Common myeloid progenitor, CD34-positive (primary cell): ENCODE measurements at regions not wholly inside any gene's neighbourhood (a gene's known extent, or its start where the extent isn't known, plus 50 kb on each side); places are given as distances from the start of the nearest gene placed in this dataset.
"Not testable (repeated sequence)": the region's sequence is repeated elsewhere in the genome, so short reads cannot be mapped to it uniquely, and the experiment has no call there.

Source experiments
- CTCF ChIA-PET: fragments of 350-600 bp; sonication (Branson Sonifier 250); formaldehyde crosslinking; loops from one replicate; lab custom pipeline; 2021; ENCODE audit warnings: antibody characterized with exemption; lab: Charles Lee
- POLR2A ChIA-PET: fragments of 350-600 bp; sonication (Branson Sonifier 250); formaldehyde crosslinking; loops from one replicate; lab custom pipeline; 2021; ENCODE audit warnings: antibody characterized with exemption; lab: Charles Lee
- DNase-seq, 3 donors: peaks; one replicate each; pipeline versions ENCODE4 v3.0.0 to v3.0.0-alpha.2; 2013
- H3K27ac ChIP-seq, 2 experiments: 1 replicate in 1 of 2; 2 replicates in 1 of 2; pipeline ENCODE4 v1.7.0; 2013; ENCODE audit warnings: inconsistent platforms in 2 of 2, low read length in 2 of 2, mild to moderate bottlenecking in 2 of 2, low read depth in 1 of 2, moderate library complexity in 1 of 2; ENCODE audit not compliant: severe bottlenecking in 2 of 2, insufficient read depth in 1 of 2, poor library complexity in 1 of 2
- H3K27me3 ChIP-seq, 5 experiments: replicated peaks in 2 of 5; 1 replicate in 3 of 5; 2 replicates in 2 of 5; pipeline versions ENCODE4 v1.6.1 to v1.7.0; 2013; ENCODE audit warnings: low read length in 4 of 5, mild to moderate bottlenecking in 2 of 5, moderate library complexity in 2 of 5, inconsistent platforms in 1 of 5; ENCODE audit not compliant: insufficient read depth in 5 of 5, control insufficient read depth in 4 of 5
- H3K36me3 ChIP-seq, 4 experiments: 1 replicate in 2 of 4; 2 replicates in 2 of 4; pipeline versions ENCODE4 v1.6.1 to v1.7.0; 2013; ENCODE audit warnings: low read length in 3 of 4, control low read depth in 1 of 4, mild to moderate bottlenecking in 1 of 4; ENCODE audit not compliant: control insufficient read depth in 4 of 4, insufficient read depth in 4 of 4
- H3K4me1 ChIP-seq, 4 experiments: 1 replicate in 3 of 4; 2 replicates in 1 of 4; pipeline versions ENCODE4 v1.6.1 to v1.7.1; 2013; ENCODE audit warnings: low read length in 3 of 4, mild to moderate bottlenecking in 3 of 4, control low read depth in 1 of 4, inconsistent platforms in 1 of 4, moderate library complexity in 1 of 4; ENCODE audit not compliant: control insufficient read depth in 4 of 4, insufficient read depth in 4 of 4; ENCODE audit errors: control extremely low read depth in 1 of 4
- H3K4me3 ChIP-seq, 7 experiments: 1 replicate in 4 of 7; 2 replicates in 3 of 7; pipeline versions ENCODE4 v1.5.1 to v1.7.0; 2013; ENCODE audit warnings: mild to moderate bottlenecking in 7 of 7, low read length in 6 of 7, moderate library complexity in 6 of 7, inconsistent platforms in 2 of 7, low read depth in 2 of 7, control low read depth in 1 of 7; ENCODE audit not compliant: insufficient read depth in 4 of 7, control insufficient read depth in 1 of 7; ENCODE audit errors: extremely low read depth in 1 of 7
- H3K9me3 ChIP-seq, 5 experiments: 1 replicate in 4 of 5; 2 replicates in 1 of 5; pipeline versions ENCODE4 v1.6.1 to v1.7.1; 2013; ENCODE audit warnings: low read length in 4 of 5, mild to moderate bottlenecking in 2 of 5, inconsistent platforms in 1 of 5, low read depth in 1 of 5, moderate library complexity in 1 of 5; ENCODE audit not compliant: control insufficient read depth in 4 of 5, insufficient read depth in 2 of 5; ENCODE audit errors: control extremely low read depth in 1 of 5
- WGBS: methylation state at CpG from one replicate; pipeline ENCODE4 v1.1.5; 2013; ENCODE audit not compliant: insufficient coverage; 5-methylcytosine and 5-hydroxymethylcytosine counted together

DNA sequence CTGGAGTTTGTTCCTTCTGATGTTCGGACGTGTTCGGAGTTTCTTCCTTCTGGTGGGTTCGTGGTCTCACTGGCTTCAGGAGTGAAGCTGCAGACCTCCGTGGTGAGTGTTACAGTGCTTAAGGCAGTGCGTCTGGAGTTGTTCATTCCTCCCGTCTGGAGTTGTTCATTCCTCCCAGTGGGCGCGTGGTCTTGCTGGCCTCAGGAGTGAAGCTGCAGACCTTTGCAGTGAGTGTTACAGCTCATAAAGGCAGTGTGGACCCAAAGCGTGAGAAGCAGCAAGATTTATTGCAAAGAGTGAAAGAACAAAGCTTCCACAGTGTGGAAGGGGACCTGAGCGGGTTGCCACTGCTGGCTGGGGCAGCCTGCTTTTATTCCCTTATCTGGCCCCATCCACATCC is 63.4 kb upstream of the DDHD1 start:
- H3K4me1 ChIP-seq, H3K4me3 ChIP-seq, H3K9me3 ChIP-seq, H3K36me3 ChIP-seq, POLR2A ChIA-PET, H3K27me3 ChIP-seq, DNase-seq, H3K27ac ChIP-seq: not testable (repeated sequence)
- 98% methylated on average over 5 of the region's 11 CpGs for WGBS
- CTCF ChIA-PET = interaction anchor here (0.7 to 1.5 kb wide), 3 partner anchors 11 to 89 kb away, joined by 3 to 4 read pairs (median 3); no protein-coding TSS in a partner anchor

- Histone ChIP-seq H3K9me3 (no peaks in the 10 kb centered on the region), H3K27me3 (no peaks in the 10 kb centered on the region), H3K4me1 (peaks cover 0 to 9% (median 6%) of the 10 kb centered on the region in 4 experiments), H3K4me3 (no peak overlapping the region), H3K36me3 (no peaks in the 10 kb centered on the region), H3K27ac (no peak overlapping the region)
- ChIA-PET CTCF (no interaction called here), POLR2A (no interaction called here)
- no peak for DNase-seq
- 95% methylated on average over 2 of the region's 2 CpGs for WGBS
Measured at GRCh38 chr14:53215101-53215500, 62.0 kb upstream of the DDHD1 start.

DNA sequence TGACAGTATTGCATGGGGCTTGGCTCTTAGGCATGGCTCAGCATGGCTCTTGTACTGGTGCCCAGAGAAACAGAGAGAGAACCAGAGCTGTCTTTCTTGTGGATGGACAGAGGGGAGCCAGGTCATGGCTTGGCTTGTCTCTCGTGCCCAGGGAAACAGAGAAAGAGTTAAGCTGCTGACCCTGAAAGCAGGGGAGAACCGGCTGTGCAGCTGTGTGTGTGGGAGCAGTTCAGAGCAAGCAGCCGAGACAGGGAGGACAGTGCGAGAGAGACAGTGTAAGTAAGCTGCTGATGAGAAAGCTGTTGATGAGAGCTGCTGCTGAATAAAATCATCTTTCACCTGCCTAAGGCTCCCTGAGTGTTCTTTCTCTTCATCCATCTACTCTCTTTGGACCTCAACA is 61.3 kb upstream of the DDHD1 start:
- WGBS = 94% methylated on average over 2 of the region's 4 CpGs
- ChIA-PET CTCF (interaction anchor here (1.0 kb wide), 1 partner anchor 11 kb away, joined by 3 read pairs; no protein-coding TSS in a partner anchor), POLR2A (no interaction called here)
- Histone ChIP-seq H3K9me3 (no peaks in the 10 kb centered on the region), H3K36me3 (no peaks in the 10 kb centered on the region), H3K4me3 (no peak overlapping the region), H3K27me3 (no peaks in the 10 kb centered on the region), H3K4me1 (peaks cover 0 to 9% (median 6%) of the 10 kb centered on the region in 4 experiments), H3K27ac (no peak overlapping the region)
- DNase-seq = no peak

GRCh38 chr14:53213761-53214160 is 60.6 kb upstream of the DDHD1 start:
- Histone ChIP-seq H3K4me1 (peaks cover 3 to 9% (median 6%) of the 10 kb centered on the region in 4 experiments), H3K27me3 (no peaks in the 10 kb centered on the region), H3K27ac (no peak overlapping the region), H3K36me3 (no peaks in the 10 kb centered on the region), H3K4me3 (no peak overlapping the region), H3K9me3 (no peaks in the 10 kb centered on the region)
- CTCF ChIA-PET = interaction anchor here (1.0 kb wide), 1 partner anchor 10 kb away, joined by 3 read pairs; no protein-coding TSS in a partner anchor
- DNase-seq = no peak
- no CpG with 5 or more reads among the region's 2 CpGs for WGBS
- POLR2A ChIA-PET = no interaction called here

- Histone ChIP-seq H3K27ac (no peak overlapping the region), H3K27me3 (no peaks in the 10 kb centered on the region), H3K36me3 (no peaks in the 10 kb centered on the region), H3K9me3 (no peaks in the 10 kb centered on the region), H3K4me1 (peaks cover 0 to 3% (median under 1%) of the 10 kb centered on the region in 4 experiments), H3K4me3 (no peak overlapping the region)
- peak; percentile 52 to 78 (median 75) for DNase-seq
- no CpG with 5 or more reads among the region's 2 CpGs for WGBS
- CTCF ChIA-PET = no interaction called here
- POLR2A ChIA-PET = no interaction called here
Measured at GRCh38 chr14:53209370-53209769, 56.2 kb upstream of the DDHD1 start.
